ENCODE measurements at regions not wholly inside any gene's neighbourhood (a gene's known extent, or its start where the extent isn't known, plus 50 kb on each side); places are given as distances from the start of the nearest gene placed in this dataset.
"Not testable (repeated sequence)": the region's sequence is repeated elsewhere in the genome, so short reads cannot be mapped to it uniquely, and the experiment has no call there.

DNA sequence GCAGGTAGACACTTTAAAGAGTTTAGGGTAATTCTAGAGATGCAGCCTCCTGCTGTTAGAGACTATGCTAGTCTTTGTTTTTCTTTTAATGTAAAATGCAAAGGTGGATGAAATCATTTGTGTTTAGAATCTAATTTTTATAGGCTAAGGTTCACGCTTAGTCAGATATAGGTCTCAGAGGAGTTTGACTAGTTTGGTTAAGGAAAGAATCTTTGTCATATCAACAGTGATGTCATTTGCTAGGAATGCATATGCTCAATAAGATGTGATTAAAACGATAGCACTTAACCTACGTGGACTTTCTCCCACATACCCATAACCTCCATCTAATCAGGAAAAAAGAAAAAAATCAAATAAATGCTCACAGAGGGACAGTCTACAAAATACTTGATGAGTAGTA lies 859.3 kb upstream of the ATXN7L3B start:
- H3K79me2 ChIP-seq (ENCODE audit: insufficient read depth, low read length): no peaks in the 10 kb centered on the region
- H3K9ac ChIP-seq (ENCODE audit: low read length): no peak overlapping the region
- H4K20me1 ChIP-seq (ENCODE audit: insufficient read depth, low read length): no peaks in the 10 kb centered on the region
- no peak overlapping the region for H3K4me3 ChIP-seq (ENCODE audit: low read depth, low read length, poor library complexity, severe bottlenecking)
- H3K27ac ChIP-seq (ENCODE audit: low read depth, low read length, poor library complexity, severe bottlenecking): no peak overlapping the region
- H3K9me3 ChIP-seq (ENCODE audit: low read length): no peaks in the 10 kb centered on the region
- H3F3A ChIP-seq (ENCODE audit: insufficient read depth, low read length): no peaks in the 10 kb centered on the region
- H3K9me2 ChIP-seq (ENCODE audit: low read depth, low read length): no peaks in the 10 kb centered on the region
- no peaks in the 10 kb centered on the region for H3K27me3 ChIP-seq (ENCODE audit: insufficient read depth, low read length)
- TF ChIP-seq EZH2 (IDR thresholded peaks at IDR 0.05; ENCODE audit: borderline replicate concordance, low read length): no peak
- TF ChIP-seq, protein P1, sequence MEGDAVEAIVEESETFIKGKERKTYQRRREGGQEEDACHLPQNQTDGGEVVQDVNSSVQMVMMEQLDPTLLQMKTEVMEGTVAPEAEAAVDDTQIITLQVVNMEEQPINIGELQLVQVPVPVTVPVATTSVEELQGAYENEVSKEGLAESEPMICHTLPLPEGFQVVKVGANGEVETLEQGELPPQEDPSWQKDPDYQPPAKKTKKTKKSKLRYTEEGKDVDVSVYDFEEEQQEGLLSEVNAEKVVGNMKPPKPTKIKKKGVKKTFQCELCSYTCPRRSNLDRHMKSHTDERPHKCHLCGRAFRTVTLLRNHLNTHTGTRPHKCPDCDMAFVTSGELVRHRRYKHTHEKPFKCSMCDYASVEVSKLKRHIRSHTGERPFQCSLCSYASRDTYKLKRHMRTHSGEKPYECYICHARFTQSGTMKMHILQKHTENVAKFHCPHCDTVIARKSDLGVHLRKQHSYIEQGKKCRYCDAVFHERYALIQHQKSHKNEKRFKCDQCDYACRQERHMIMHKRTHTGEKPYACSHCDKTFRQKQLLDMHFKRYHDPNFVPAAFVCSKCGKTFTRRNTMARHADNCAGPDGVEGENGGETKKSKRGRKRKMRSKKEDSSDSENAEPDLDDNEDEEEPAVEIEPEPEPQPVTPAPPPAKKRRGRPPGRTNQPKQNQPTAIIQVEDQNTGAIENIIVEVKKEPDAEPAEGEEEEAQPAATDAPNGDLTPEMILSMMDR (IDR thresholded peaks at IDR 0.05; ENCODE audit: low read length): no peak
- H3K4me1 ChIP-seq (ENCODE audit: insufficient read depth, low read length, severe bottlenecking): no peaks in the 10 kb centered on the region
- no peak overlapping the region for H2AFZ ChIP-seq (ENCODE audit: low read length)
- H3K36me3 ChIP-seq (ENCODE audit: insufficient read depth, low read length): no peaks in the 10 kb centered on the region
- no peak overlapping the region for H3K4me2 ChIP-seq (ENCODE audit: low read length)

DNA sequence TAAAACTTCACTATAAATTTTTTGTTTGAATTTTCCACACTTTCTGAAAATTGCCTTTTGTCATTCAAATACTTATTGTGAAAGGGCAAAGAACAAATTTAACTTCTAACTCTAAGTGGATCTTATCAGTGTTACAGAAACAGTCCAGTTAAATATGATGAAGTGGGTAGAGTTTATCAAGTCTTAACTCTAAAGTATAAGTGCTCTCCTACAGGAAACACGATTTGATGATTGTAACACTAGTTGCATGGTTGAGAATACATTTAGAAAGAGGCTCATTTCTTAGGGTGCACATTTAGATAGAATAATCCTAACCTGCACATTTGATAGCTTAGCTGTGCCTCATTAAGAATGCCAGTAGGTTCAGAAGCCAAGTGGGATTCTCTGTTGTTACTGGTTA lies 838.3 kb upstream of the ATXN7L3B start:
- TF ChIP-seq, protein P1 (IDR thresholded peaks at IDR 0.05; ENCODE audit: low read length): no peak
- no peak for TF ChIP-seq EZH2 (IDR thresholded peaks at IDR 0.05; ENCODE audit: borderline replicate concordance, low read length)
- Histone ChIP-seq H3F3A (ENCODE audit: insufficient read depth, low read length) (no peaks in the 10 kb centered on the region), H3K9me2 (ENCODE audit: low read depth, low read length) (no peaks in the 10 kb centered on the region; the same call in 1 of the 2 replicates)

DNA sequence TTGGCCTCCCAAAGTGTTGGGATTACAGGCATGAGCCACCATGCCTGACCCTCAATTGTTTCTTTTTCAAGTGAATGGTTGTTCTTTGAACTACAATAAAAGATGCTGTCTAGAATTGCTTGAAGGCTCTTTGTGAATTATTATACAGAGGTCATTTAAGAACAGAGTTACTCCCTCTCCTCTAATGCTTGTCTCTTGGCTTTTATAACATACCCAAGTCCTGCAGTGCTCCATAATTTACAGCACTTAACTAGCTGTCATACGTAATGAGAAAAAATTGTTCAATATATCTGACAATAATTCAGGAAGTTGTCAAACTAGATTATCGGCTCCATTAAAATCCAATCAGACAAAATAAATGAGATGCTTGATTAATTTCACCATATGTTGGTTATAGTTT lies 823.0 kb upstream of the ATXN7L3B start:
- no peaks in the 10 kb centered on the region for H3K27me3 ChIP-seq (ENCODE audit: insufficient read depth, low read length)
- no peak overlapping the region for H3K27ac ChIP-seq (ENCODE audit: low read depth, low read length, poor library complexity, severe bottlenecking)
- H3K4me2 ChIP-seq (ENCODE audit: low read length): no peak overlapping the region
- no peak for TF ChIP-seq EZH2 (IDR thresholded peaks at IDR 0.05; ENCODE audit: borderline replicate concordance, low read length)
- TF ChIP-seq, protein P1 (IDR thresholded peaks at IDR 0.05; ENCODE audit: low read length): no peak
- H3K4me1 ChIP-seq (ENCODE audit: insufficient read depth, low read length, severe bottlenecking): no peaks in the 10 kb centered on the region
- H2AFZ ChIP-seq (ENCODE audit: low read length): no peak overlapping the region
- H3K9me3 ChIP-seq (ENCODE audit: low read length): no peaks in the 10 kb centered on the region
- H4K20me1 ChIP-seq (ENCODE audit: insufficient read depth, low read length): no peaks in the 10 kb centered on the region
- no peaks in the 10 kb centered on the region for H3F3A ChIP-seq (ENCODE audit: insufficient read depth, low read length)
- H3K4me3 ChIP-seq (ENCODE audit: low read depth, low read length, poor library complexity, severe bottlenecking): no peak overlapping the region
- H3K9ac ChIP-seq (ENCODE audit: low read length): no peak overlapping the region
- no peaks in the 10 kb centered on the region for H3K36me3 ChIP-seq (ENCODE audit: insufficient read depth, low read length)
- H3K79me2 ChIP-seq (ENCODE audit: insufficient read depth, low read length): no peaks in the 10 kb centered on the region
- no peaks in the 10 kb centered on the region for H3K9me2 ChIP-seq (ENCODE audit: low read depth, low read length)

More for the DNA sequence above, 838.3 kb upstream of the ATXN7L3B start:
- H3K4me3 ChIP-seq (ENCODE audit: low read depth, low read length, poor library complexity, severe bottlenecking): no peak overlapping the region
- no peaks in the 10 kb centered on the region for H4K20me1 ChIP-seq (ENCODE audit: insufficient read depth, low read length)
- H3K4me2 ChIP-seq (ENCODE audit: low read length): no peak overlapping the region
- H3K36me3 ChIP-seq (ENCODE audit: insufficient read depth, low read length): no peaks in the 10 kb centered on the region
- no peak overlapping the region for H3K27ac ChIP-seq (ENCODE audit: low read depth, low read length, poor library complexity, severe bottlenecking)
- H3K9ac ChIP-seq (ENCODE audit: low read length): no peak overlapping the region
- no peaks in the 10 kb centered on the region for H3K9me3 ChIP-seq (ENCODE audit: low read length)
- no peaks in the 10 kb centered on the region for H3K4me1 ChIP-seq (ENCODE audit: insufficient read depth, low read length, severe bottlenecking)
- H3K27me3 ChIP-seq (ENCODE audit: insufficient read depth, low read length): no peaks in the 10 kb centered on the region
- no peak overlapping the region for H2AFZ ChIP-seq (ENCODE audit: low read length)
- no peaks in the 10 kb centered on the region for H3K79me2 ChIP-seq (ENCODE audit: insufficient read depth, low read length)

DNA sequence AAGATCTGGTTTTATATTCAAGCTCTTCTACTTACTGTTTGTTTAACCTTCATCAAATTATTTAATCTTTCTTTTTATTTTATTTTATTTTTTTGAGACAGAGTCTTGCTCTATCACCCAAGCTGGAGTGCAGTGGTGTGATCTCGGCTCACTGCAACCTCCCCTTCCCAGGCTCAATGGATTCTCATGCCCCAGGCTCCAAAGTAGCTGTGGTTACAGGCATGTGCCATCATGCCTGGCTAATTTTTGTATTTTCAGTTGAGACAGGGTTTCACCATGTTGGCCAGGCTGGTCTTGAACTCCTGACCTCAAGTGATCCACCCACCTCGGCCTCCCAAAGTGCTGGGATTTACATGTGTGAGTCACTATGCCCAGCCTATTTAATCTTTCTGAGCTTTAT lies 821.5 kb upstream of the ATXN7L3B start:
- H3K4me3 ChIP-seq (ENCODE audit: low read depth, low read length, poor library complexity, severe bottlenecking); H3K79me2 ChIP-seq (ENCODE audit: insufficient read depth, low read length); H3K9ac ChIP-seq (ENCODE audit: low read length); H3K9me2 ChIP-seq (ENCODE audit: low read depth, low read length); H2AFZ ChIP-seq (ENCODE audit: low read length); H3K4me2 ChIP-seq (ENCODE audit: low read length); H4K20me1 ChIP-seq (ENCODE audit: insufficient read depth, low read length); H3K27ac ChIP-seq (ENCODE audit: low read depth, low read length, poor library complexity, severe bottlenecking); H3F3A ChIP-seq (ENCODE audit: insufficient read depth, low read length); H3K27me3 ChIP-seq (ENCODE audit: insufficient read depth, low read length); H3K4me1 ChIP-seq (ENCODE audit: insufficient read depth, low read length, severe bottlenecking); H3K36me3 ChIP-seq (ENCODE audit: insufficient read depth, low read length); H3K9me3 ChIP-seq (ENCODE audit: low read length): not testable (repeated sequence)

Data from OCI-LY1 (cell line).